HepG2 (cell line): ENCODE measurements at regions not wholly inside any gene's neighbourhood (a gene's known extent, or its start where the extent isn't known, plus 50 kb on each side); places are given as distances from the start of the nearest gene placed in this dataset.

ENCODE experiments used
- ATM ChIP-seq: fragments of 450-650 bp; IDR thresholded peaks from 2 replicates; pipeline ENCODE4 v1.7.1; 2017; ENCODE audit warnings: mild to moderate bottlenecking, borderline replicate concordance
- CEBPB ChIP-seq: IDR thresholded peaks from 2 replicates; pipeline ENCODE4 v1.6.1; 2011; ENCODE audit warnings: low read depth, low read length, improper control_type of control experiment, borderline replicate concordance
- CSRNP2 ChIP-seq: sonication (generic); formaldehyde crosslinking; conservative IDR thresholded peaks from 2 replicates; pipeline ENCODE4 v1.8.0; 2022; ENCODE audit warnings: low read depth, missing genetic modification reagents
- FOXA3 ChIP-seq: IDR thresholded peaks from 2 replicates; pipeline ENCODE4 v1.6.1; 2016; ENCODE audit warnings: missing genetic modification reagents, missing compliant biosample characterization
- HNF4A ChIP-seq: sonication (generic); formaldehyde crosslinking; IDR thresholded peaks from 2 replicates; pipeline ENCODE4 v1.4.0; 2020; ENCODE audit warnings: missing genetic modification reagents
- HNF4G ChIP-seq, 2 experiments: sonication (generic) in 1 of 2; formaldehyde crosslinking in 1 of 2; IDR thresholded peaks; 2 replicates each; pipeline versions ENCODE4 v1.4.0 to v1.6.1; 2011 to 2020; ENCODE audit warnings: borderline replicate concordance in 2 of 2, low read depth in 2 of 2, mild to moderate bottlenecking in 2 of 2, low read length in 1 of 2, missing genetic modification reagents in 1 of 2, moderate library complexity in 1 of 2
- KLF12 ChIP-seq: sonication (generic); formaldehyde crosslinking; IDR thresholded peaks from 2 replicates; pipeline ENCODE4 v1.4.0; 2020; ENCODE audit warnings: missing genetic modification reagents, borderline replicate concordance
- KLF16 ChIP-seq, 2 experiments: sonication (generic) in 1 of 2; formaldehyde crosslinking in 1 of 2; IDR thresholded peaks; 2 replicates each; pipeline versions ENCODE4 v1.6.1 to v1.8.0; 2016 to 2023; ENCODE audit warnings: missing genetic modification reagents in 2 of 2, missing compliant biosample characterization in 1 of 2
- MAF1 ChIP-seq: sonication (generic); formaldehyde crosslinking; IDR thresholded peaks from 2 replicates; pipeline ENCODE4 v1.5.0; 2020; ENCODE audit warnings: missing genetic modification reagents, borderline replicate concordance
- MEIS1 ChIP-seq: sonication (generic); formaldehyde crosslinking; IDR thresholded peaks from 2 replicates; pipeline ENCODE4 v1.9.0; 2021; ENCODE audit warnings: mild to moderate bottlenecking, missing genetic modification reagents, moderate library complexity, borderline replicate concordance
- MZF1 ChIP-seq: sonication (generic); formaldehyde crosslinking; IDR thresholded peaks from 2 replicates; pipeline ENCODE4 v1.8.1; 2023; ENCODE audit warnings: mild to moderate bottlenecking, missing genetic modification reagents, borderline replicate concordance
- RAD21 ChIP-seq: fragments of 450-650 bp; formaldehyde crosslinking; IDR thresholded peaks from 2 replicates; pipeline ENCODE4 v1.5.0; 2020; ENCODE audit warnings: mild to moderate bottlenecking
- RERE ChIP-seq: IDR thresholded peaks from 2 replicates; pipeline ENCODE4 v1.6.1; 2016; ENCODE audit warnings: low read depth, missing genetic modification reagents, missing compliant biosample characterization
- SALL1 ChIP-seq: sonication (generic); formaldehyde crosslinking; IDR thresholded peaks from 2 replicates; pipeline ENCODE4 v1.8.0; 2022; ENCODE audit warnings: mild to moderate bottlenecking, missing genetic modification reagents
- TEF ChIP-seq: sonication (generic); formaldehyde crosslinking; IDR thresholded peaks from 2 replicates; pipeline ENCODE4 v1.5.0; 2020; ENCODE audit warnings: missing genetic modification reagents
- ZFP36L1 ChIP-seq: sonication (generic); formaldehyde crosslinking; IDR thresholded peaks from 2 replicates; pipeline ENCODE4 v1.8.0; 2022; ENCODE audit warnings: mild to moderate bottlenecking, missing genetic modification reagents, moderate library complexity
- ZFYVE20 ChIP-seq: sonication (generic); formaldehyde crosslinking; IDR thresholded peaks from 2 replicates; pipeline ENCODE4 v1.8.0; 2023; ENCODE audit warnings: low read depth, mild to moderate bottlenecking, moderate library complexity, missing genetic modification reagents, borderline replicate concordance
- ZNF20 ChIP-seq: sonication (generic); formaldehyde crosslinking; IDR thresholded peaks from 2 replicates; pipeline ENCODE4 v1.4.0; 2020; ENCODE audit warnings: mild to moderate bottlenecking, moderate library complexity, missing genetic modification reagents
- ZNF329 ChIP-seq: sonication (generic); formaldehyde crosslinking; IDR thresholded peaks from 2 replicates; pipeline ENCODE4 v1.9.0; 2021; ENCODE audit warnings: low read depth, mild to moderate bottlenecking, missing genetic modification reagents
- ZNF766 ChIP-seq: sonication (generic); formaldehyde crosslinking; IDR thresholded peaks from 2 replicates; pipeline ENCODE4 v1.5.0; 2020; ENCODE audit warnings: missing genetic modification reagents, borderline replicate concordance
- ZNF782 ChIP-seq: sonication (generic); formaldehyde crosslinking; IDR thresholded peaks from 2 replicates; pipeline ENCODE4 v1.4.0; 2020; ENCODE audit warnings: missing genetic modification reagents, mild to moderate bottlenecking, borderline replicate concordance
- ZNF816 ChIP-seq: sonication (generic); formaldehyde crosslinking; IDR thresholded peaks from 2 replicates; pipeline ENCODE4 v1.8.0; 2022; ENCODE audit warnings: missing genetic modification reagents, mild to moderate bottlenecking, borderline replicate concordance

- TF ChIP-seq ZNF766 (CRISPR knock-in tag) (no peak), MEIS1 (CRISPR knock-in tag) (no peak), KLF16 (CRISPR knock-in tag; IDR thresholded peaks at IDR 0.05) (no peak), ZNF816 (CRISPR knock-in tag) (no peak), CEBPB (no peak), ZNF782 (CRISPR knock-in tag) (no peak), ZNF329 (CRISPR knock-in tag) (no peak), ZFP36L1 (CRISPR knock-in tag) (no peak), TEF (CRISPR knock-in tag) (no peak), KLF12 (CRISPR knock-in tag) (no peak), RERE (CRISPR knock-in tag) (no peak), MAF1 (no peak), FOXA3 (CRISPR knock-in tag) (peak; percentile 40), ATM (no peak), CSRNP2 (no peak), HNF4A (peak; percentile 92), ZNF20 (CRISPR knock-in tag) (no peak), RAD21 (CRISPR knock-in tag) (no peak), HNF4G (IDR thresholded peaks at IDR 0.05; ENCODE audit: borderline replicate concordance, low read depth, low read length) (peak; percentile 84), HNF4G (CRISPR knock-in tag; IDR thresholded peaks at IDR 0.05; ENCODE audit: borderline replicate concordance, low read depth) (0 out of 2 replicates have a peak, but pooled peaks have one; percentile 36), SALL1 (peak; percentile 36), MZF1 (no peak), ZFYVE20 (CRISPR knock-in tag) (no peak)
These were observed 290.6 kb upstream of the GRID2 start (continued) for GRCh38 chr4:92012899-92013867.
